DOHH2 (cell line): ENCODE measurements at regions not wholly inside any gene's neighbourhood (a gene's known extent, or its start where the extent isn't known, plus 50 kb on each side); places are given as distances from the start of the nearest gene placed in this dataset.

Experiments used
- CTCF ChIP-seq: fragments of 200-600 bp; sonication (generic); IDR thresholded peaks from one replicate; pipeline ENCODE4 v1.5.1; 2014; ENCODE audit warnings: antibody characterized with exemption, mild to moderate bottlenecking, low read depth, low read length; ENCODE audit not compliant: poor library complexity, severe bottlenecking
- EZH2phosphoT487 ChIP-seq: fragments of 200-600 bp; sonication (generic); IDR thresholded peaks from 2 replicates; pipeline ENCODE4 v1.6.1; 2017; ENCODE audit warnings: borderline replicate concordance, mild to moderate bottlenecking, antibody characterized with exemption, low read length, moderate library complexity, mixed read lengths

- TF ChIP-seq CTCF, result no peak
- no peak for TF ChIP-seq EZH2phosphoT487
Observed at GRCh38 chr5:74184649-74185048, 455.9 kb downstream of the ENC1 start.
